ENCODE measurements at regions not wholly inside any gene's neighbourhood (a gene's known extent, or its start where the extent isn't known, plus 50 kb on each side); places are given as distances from the start of the nearest gene placed in this dataset.

- Histone ChIP-seq H3K9me3 (ENCODE audit: control insufficient read depth, insufficient read depth, low read depth, low read length) (no peaks in the 10 kb centered on the region), H3K27me3 (ENCODE audit: control insufficient read depth, insufficient read depth, low read length) (no peaks in the 10 kb centered on the region), H3K27ac (ENCODE audit: low read length) (no peak overlapping the region), H3K4me3 (ENCODE audit: low read depth in 2 of 2, low read length in 2 of 2) (no peak overlapping the region), H3K4me1 (ENCODE audit: control insufficient read depth, insufficient read depth, low read length) (no peaks in the 10 kb centered on the region), H3K36me3 (ENCODE audit: control insufficient read depth, insufficient read depth, low read length) (no peaks in the 10 kb centered on the region)
- no TSS peak for BruUV-seq (replicated peaks)
- POLR2A ChIA-PET, result interaction anchor here (0.6 kb wide), 2 partner anchors 70 to 241 kb away, joined by 3 read pairs; partner anchors contain the start of gene MYLIP
- ATAC-seq, result no peak
- DNase-seq (ENCODE audit: low read depth, low spot score), result no peak
- TF ChIP-seq, protein P1, sequence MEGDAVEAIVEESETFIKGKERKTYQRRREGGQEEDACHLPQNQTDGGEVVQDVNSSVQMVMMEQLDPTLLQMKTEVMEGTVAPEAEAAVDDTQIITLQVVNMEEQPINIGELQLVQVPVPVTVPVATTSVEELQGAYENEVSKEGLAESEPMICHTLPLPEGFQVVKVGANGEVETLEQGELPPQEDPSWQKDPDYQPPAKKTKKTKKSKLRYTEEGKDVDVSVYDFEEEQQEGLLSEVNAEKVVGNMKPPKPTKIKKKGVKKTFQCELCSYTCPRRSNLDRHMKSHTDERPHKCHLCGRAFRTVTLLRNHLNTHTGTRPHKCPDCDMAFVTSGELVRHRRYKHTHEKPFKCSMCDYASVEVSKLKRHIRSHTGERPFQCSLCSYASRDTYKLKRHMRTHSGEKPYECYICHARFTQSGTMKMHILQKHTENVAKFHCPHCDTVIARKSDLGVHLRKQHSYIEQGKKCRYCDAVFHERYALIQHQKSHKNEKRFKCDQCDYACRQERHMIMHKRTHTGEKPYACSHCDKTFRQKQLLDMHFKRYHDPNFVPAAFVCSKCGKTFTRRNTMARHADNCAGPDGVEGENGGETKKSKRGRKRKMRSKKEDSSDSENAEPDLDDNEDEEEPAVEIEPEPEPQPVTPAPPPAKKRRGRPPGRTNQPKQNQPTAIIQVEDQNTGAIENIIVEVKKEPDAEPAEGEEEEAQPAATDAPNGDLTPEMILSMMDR (IDR thresholded peaks at IDR 0.05), result no peak
- TF ChIP-seq POLR2AphosphoS5 (IDR thresholded peaks at IDR 0.05; ENCODE audit: low read depth, low read length) (no peak), TCF7L2 (IDR thresholded peaks at IDR 0.05; ENCODE audit: low read depth, low read length) (no peak), SIN3A (IDR thresholded peaks at IDR 0.05; ENCODE audit: borderline replicate concordance, insufficient read depth, low read depth, low read length) (no peak), REST (IDR thresholded peaks at IDR 0.05; ENCODE audit: insufficient read depth in 1 of 2, low read depth in 2 of 2, low read length in 1 of 2) (no peak)
- in situ Hi-C loops (cut with HindIII; ENCODE audit: low pct_unique_long_range_greater_than_20kb, low sequenced_read_pairs), result no loop called here
- CTCF ChIA-PET, result no interaction called here
- intact Hi-C loops (cut with micrococcal nuclease; ENCODE audit: unreplicated experiment), result no loop called here
Measured at GRCh38 chr6:16058929-16059345, 69.9 kb upstream of the MYLIP start.

GRCh38 chr6:16058201-16058928 is 70.5 kb upstream of the MYLIP start:
- Histone ChIP-seq H3K36me3 (ENCODE audit: control insufficient read depth, insufficient read depth, low read length) (no peaks in the 10 kb centered on the region), H3K4me1 (ENCODE audit: control insufficient read depth, insufficient read depth, low read length) (no peaks in the 10 kb centered on the region), H3K4me3 (ENCODE audit: low read depth in 2 of 2, low read length in 2 of 2) (no peak overlapping the region), H3K9me3 (ENCODE audit: control insufficient read depth, insufficient read depth, low read depth, low read length) (no peaks in the 10 kb centered on the region), H3K27me3 (ENCODE audit: control insufficient read depth, insufficient read depth, low read length) (no peaks in the 10 kb centered on the region), H3K27ac (ENCODE audit: low read length) (no peak overlapping the region)
- no peak for TF ChIP-seq REST (IDR thresholded peaks at IDR 0.05; ENCODE audit: insufficient read depth in 1 of 2, low read depth in 2 of 2, low read length in 1 of 2)
- no peak for TF ChIP-seq SIN3A (IDR thresholded peaks at IDR 0.05; ENCODE audit: borderline replicate concordance, insufficient read depth, low read depth, low read length)
- TF ChIP-seq, protein P1 (IDR thresholded peaks at IDR 0.05), result no peak
- no peak for TF ChIP-seq TCF7L2 (IDR thresholded peaks at IDR 0.05; ENCODE audit: low read depth, low read length)
- no peak for TF ChIP-seq POLR2AphosphoS5 (IDR thresholded peaks at IDR 0.05; ENCODE audit: low read depth, low read length)
- POLR2A ChIA-PET, result interaction anchor here (0.6 kb wide), 1 partner anchor 241 kb away, joined by 3 read pairs; no protein-coding TSS in a partner anchor
- CTCF ChIA-PET, result no interaction called here
- in situ Hi-C loops (cut with HindIII; ENCODE audit: low pct_unique_long_range_greater_than_20kb, low sequenced_read_pairs) (no loop called here), intact Hi-C loops (cut with micrococcal nuclease; ENCODE audit: unreplicated experiment) (no loop called here)
- no TSS peak for BruUV-seq (replicated peaks)
- DNase-seq (ENCODE audit: low read depth, low spot score), result no peak
- ATAC-seq, result no peak

All from Panc1 (cell line).